HG02981 (cell line): ENCODE measurements at regions not wholly inside any gene's neighbourhood (a gene's known extent, or its start where the extent isn't known, plus 50 kb on each side); places are given as distances from the start of the nearest gene placed in this dataset.
"Not testable (repeated sequence)": the region's sequence is repeated elsewhere in the genome, so short reads cannot be mapped to it uniquely, and the experiment has no call there.

Experiments
- ATAC-seq: cut with Tn5 transposase; IDR thresholded peaks from one replicate; pipeline ENCODE4 v1.9.1; 2021; ENCODE audit warnings: mild to moderate bottlenecking, moderate library complexity; ENCODE audit not compliant: unreplicated experiment

- no peak for ATAC-seq
Observed at GRCh38 chr9:102740578-102740977, 254.6 kb upstream of the CYLC2 start.

- no peak for ATAC-seq
Observed at GRCh38 chr9:102728946-102729345, 266.2 kb upstream of the CYLC2 start.

GRCh38 chr9:102714184-102714583 lies 280.9 kb upstream of the CYLC2 start:
- no peak for ATAC-seq

GRCh38 chr9:102712910-102713309 lies 282.2 kb upstream of the CYLC2 start:
- ATAC-seq: not testable (repeated sequence)

GRCh38 chr9:102700936-102701335 lies 294.2 kb upstream of the CYLC2 start:
- no peak for ATAC-seq

GRCh38 chr9:102669220-102669619 lies 325.9 kb upstream of the CYLC2 start:
- no peak for ATAC-seq

GRCh38 chr9:102652471-102652870 lies 342.7 kb upstream of the CYLC2 start:
- no peak for ATAC-seq

GRCh38 chr9:102650896-102651295 lies 344.2 kb upstream of the CYLC2 start:
- no peak for ATAC-seq

- ATAC-seq: no peak
Observed at GRCh38 chr9:102642651-102643050, 352.5 kb upstream of the CYLC2 start.

- peak; percentile 48 for ATAC-seq
Observed at GRCh38 chr9:102631559-102631958, 363.6 kb upstream of the CYLC2 start.

GRCh38 chr9:102609461-102609860 lies 385.7 kb upstream of the CYLC2 start:
- no peak for ATAC-seq

- not testable (repeated sequence) for ATAC-seq
Observed at GRCh38 chr9:102603198-102604195, 391.6 kb upstream of the CYLC2 start.

GRCh38 chr9:102594241-102594640 lies 400.9 kb upstream of the CYLC2 start:
- ATAC-seq: no peak

GRCh38 chr9:102587281-102587680 lies 407.9 kb upstream of the CYLC2 start:
- no peak for ATAC-seq

- no peak for ATAC-seq
Observed at GRCh38 chr9:102569436-102569835, 425.7 kb upstream of the CYLC2 start.

- ATAC-seq: no peak
Observed at GRCh38 chr9:102551346-102551745, 443.8 kb upstream of the CYLC2 start.

GRCh38 chr9:102550886-102551285 lies 444.2 kb upstream of the CYLC2 start:
- no peak for ATAC-seq

- ATAC-seq: no peak
Observed at GRCh38 chr9:102550266-102550665, 444.9 kb upstream of the CYLC2 start.

GRCh38 chr9:102534031-102534430 lies 461.1 kb upstream of the CYLC2 start:
- no peak for ATAC-seq

- no peak for ATAC-seq
Observed at GRCh38 chr9:102521097-102521755, 473.9 kb upstream of the CYLC2 start.

GRCh38 chr9:102519423-102519822 lies 475.7 kb upstream of the CYLC2 start:
- ATAC-seq: no peak

- no peak for ATAC-seq
Observed at GRCh38 chr9:102518324-102518723, 476.8 kb upstream of the CYLC2 start.
